Stimulated activated CD8-positive, alpha-beta memory T cell treated with anti-CD3 and anti-CD28 coated beads, Interleukin-15, amount 100 ng/mL, for 24 hours (primary cell): ENCODE measurements at regions not wholly inside any gene's neighbourhood (a gene's known extent, or its start where the extent isn't known, plus 50 kb on each side); places are given as distances from the start of the nearest gene placed in this dataset.

ENCODE experiments used
- DNase-seq: peaks from one replicate; pipeline ENCODE4 v3.0.0-alpha.2; 2020; ENCODE audit warnings: low read depth

DNA sequence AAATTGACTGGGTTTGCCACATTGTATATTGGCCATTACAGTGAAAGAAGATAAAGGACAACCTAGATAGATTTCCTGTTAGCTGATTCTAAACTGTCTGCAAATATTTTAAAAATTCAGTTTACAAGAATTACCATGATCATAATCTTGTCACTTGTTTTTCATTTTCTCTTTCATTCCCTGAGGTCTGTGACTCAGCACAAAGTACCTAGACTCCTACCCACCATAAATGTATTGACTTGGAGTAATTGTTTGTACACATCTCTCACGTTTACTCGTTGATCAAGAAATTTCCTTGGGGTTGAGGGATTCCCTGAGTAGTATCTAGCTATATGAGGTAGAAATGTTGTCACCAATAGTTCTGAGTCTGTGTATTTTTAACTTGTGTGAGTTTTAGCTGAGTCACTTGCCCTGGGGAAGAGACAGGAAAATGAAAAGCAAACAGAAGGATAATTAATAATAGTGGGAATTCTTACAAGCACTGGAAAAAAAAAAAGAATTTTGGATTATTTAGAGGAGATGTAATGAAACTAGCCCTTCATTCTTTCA lies 299.2 kb upstream of the DACH1 start:
- no peak for DNase-seq

DNA sequence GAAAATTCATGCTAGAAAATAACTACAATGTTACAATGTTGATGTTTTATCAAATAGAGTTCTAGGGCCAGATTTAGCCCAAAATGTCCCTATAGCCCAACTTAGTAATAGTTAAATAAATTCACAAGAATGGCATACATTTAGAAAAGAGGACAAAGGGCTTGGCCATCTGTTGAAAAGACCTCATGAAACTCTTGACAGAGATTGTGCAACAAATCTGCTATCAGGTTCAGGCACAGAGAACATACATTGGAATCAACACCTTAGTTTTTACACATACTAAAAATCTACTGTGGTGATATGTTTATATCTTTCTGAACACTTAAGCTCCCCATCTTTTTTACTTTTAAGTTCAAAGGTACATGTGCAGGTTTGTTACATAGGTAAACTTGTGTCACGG lies 298.3 kb upstream of the DACH1 start:
- DNase-seq, result no peak

DNA sequence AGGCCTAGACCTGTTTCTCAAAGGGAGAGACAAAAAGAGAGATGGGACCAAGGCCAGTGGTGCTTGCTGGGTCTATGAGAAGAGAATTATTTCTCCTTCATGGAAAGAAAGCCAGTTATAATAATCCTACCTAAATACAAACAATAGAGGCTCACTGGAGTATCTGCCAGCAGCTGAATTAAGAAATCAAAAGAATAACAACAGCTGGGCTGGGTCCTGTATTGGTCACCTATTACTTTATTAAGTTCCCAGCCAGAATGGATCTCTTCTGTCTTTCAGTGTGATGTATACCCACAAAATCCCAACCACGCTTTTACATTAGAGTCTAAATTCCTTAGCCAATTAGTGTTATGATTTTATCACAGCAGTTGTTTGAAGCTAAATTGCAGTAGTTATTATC lies 297.8 kb upstream of the DACH1 start:
- no peak for DNase-seq

GRCh38 chr13:72163678-72164077 lies 296.7 kb upstream of the DACH1 start:
- no peak for DNase-seq

DNA sequence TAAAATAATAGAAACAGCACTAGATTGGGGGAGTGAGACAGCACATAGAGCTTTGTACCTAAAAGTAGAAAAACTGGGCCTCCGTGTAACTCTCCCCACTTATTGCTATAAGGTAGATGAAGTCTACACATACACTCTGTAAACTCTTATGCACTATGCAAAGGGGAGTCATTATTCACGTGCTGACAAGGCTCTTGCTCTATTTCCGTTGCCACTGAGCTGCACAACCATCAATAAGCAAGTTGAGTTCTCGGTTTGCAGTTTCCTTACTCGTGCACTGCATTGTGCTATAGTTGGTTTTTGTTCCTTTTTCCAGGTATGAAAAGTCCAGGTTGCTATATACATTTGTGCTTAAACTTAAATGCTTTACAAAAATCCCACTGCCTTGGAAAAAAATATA lies 294.0 kb upstream of the DACH1 start:
- DNase-seq, result no peak

DNA sequence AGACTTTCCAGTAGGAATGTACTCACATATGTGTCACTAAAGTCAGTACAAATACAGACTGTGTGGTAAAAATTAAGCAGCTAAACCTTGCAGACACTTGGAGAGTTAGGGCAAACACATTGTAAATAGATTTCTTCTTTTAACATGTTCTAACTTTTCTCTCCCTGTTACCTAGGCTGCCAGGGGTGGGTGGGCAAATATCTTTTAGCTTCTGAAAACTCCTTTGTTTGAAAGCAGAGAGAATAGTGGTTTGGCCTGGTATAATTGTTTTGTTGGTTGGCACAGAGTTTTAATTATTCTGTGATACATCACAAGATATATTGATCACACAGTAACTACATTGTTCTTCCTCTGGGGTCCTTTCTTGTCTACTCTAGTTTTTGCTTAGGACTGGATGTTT lies 289.8 kb upstream of the DACH1 start:
- DNase-seq, result no peak

- DNase-seq, result no peak
These were observed 286.3 kb upstream of the DACH1 start for GRCh38 chr13:72153272-72153671.

- no peak for DNase-seq
These were observed 284.2 kb upstream of the DACH1 start for GRCh38 chr13:72151241-72151640.

- DNase-seq, result no peak
These were observed 283.5 kb upstream of the DACH1 start for GRCh38 chr13:72150502-72150901.

- DNase-seq, result no peak
These were observed 282.7 kb upstream of the DACH1 start for GRCh38 chr13:72149701-72150100.

- DNase-seq, result no peak
These were observed 279.8 kb upstream of the DACH1 start for GRCh38 chr13:72146816-72147215.

GRCh38 chr13:72145383-72145782 lies 278.4 kb upstream of the DACH1 start:
- DNase-seq, result no peak

GRCh38 chr13:72144636-72145035 lies 277.6 kb upstream of the DACH1 start:
- DNase-seq, result no peak

DNA sequence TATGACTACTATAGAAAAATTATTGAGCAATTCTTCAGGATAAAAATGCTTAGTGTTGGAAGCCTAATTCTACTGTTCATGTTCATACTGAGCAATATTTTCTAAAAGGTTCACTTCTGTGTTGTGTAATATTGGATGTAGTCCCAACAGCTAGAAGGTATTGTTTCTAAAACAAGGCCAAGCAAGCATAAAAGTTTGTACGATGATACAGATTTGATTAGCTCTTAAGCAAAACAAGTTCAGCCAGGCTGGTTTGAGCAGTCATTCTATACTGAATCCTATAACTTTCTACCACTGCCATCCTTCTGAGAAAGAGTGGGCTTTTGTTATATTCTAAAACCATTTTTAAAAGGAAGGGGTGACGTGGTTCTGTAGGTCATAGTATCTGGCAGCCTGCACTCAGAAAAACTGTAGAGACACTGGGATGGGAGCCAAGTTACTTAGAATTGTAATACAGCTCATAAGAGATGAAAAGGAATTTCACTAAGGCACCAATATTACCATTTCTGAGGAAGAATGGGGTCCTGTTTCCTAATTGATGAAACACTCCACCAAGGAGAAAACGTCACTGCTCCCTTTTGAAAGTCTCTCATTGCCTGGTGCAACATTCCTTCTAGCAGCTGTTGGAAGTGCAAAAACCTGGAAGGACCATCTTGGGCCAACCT lies 275.0 kb upstream of the DACH1 start:
- no peak for DNase-seq

DNA sequence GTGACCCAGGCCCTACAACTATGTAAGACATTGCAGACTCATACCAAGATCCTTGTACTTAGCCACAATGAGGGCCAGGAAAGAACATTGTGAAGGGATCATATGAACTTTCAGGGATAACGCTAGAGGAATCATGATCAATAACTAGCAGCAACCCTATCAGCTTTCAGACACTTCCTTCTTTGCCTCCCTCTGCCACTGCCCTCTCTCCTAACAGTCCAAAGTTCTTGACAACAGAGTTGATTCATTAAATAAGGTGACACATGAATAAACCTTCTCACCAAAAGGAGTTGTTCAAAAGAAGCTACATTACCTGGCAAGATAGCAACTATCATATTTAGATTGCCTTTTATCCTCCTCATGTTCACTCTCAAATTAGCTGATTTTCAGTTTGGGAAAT lies 272.2 kb upstream of the DACH1 start:
- no peak for DNase-seq

GRCh38 chr13:72132075-72132474 lies 265.1 kb upstream of the DACH1 start:
- DNase-seq, result no peak

DNA sequence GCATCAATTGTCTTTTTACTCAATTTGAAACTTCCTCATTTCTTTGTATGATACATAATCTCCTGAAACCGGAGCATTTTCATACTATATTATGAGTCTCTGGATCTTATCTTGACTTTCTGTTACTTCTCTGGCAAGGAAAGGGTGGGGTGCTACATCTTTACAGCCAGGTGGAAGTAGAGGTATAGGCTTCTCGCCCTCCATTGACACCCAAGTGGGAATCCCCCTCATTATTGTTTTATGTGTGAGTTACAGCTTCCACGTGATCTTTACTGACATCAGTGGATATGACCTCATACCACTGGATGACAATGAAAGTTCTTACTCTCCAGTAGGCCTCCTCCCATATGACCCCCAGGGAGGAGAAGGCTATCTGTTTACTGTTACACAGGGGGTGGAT lies 262.1 kb upstream of the DACH1 start:
- no peak for DNase-seq

DNA sequence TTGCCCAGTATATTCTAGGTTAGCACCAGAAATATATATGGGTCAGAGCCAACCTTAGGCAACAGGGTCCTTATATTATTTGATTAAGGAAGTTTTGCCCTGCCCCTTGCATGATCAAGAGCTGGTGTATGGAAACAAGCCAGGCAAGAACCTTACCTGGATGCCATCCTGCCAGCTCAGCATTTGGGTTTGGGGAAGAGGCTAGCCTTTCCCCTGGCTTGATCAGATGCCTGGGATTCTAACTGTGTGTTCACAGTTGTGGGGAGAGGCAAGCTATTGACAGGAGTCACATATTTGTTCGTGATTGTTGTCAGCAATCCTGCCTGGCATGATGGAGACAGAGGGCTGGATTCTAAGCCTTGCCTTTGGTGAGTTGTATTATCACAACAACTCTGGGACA lies 260.0 kb upstream of the DACH1 start:
- DNase-seq, result no peak

GRCh38 chr13:72126424-72126823 lies 259.4 kb upstream of the DACH1 start:
- no peak for DNase-seq

DNA sequence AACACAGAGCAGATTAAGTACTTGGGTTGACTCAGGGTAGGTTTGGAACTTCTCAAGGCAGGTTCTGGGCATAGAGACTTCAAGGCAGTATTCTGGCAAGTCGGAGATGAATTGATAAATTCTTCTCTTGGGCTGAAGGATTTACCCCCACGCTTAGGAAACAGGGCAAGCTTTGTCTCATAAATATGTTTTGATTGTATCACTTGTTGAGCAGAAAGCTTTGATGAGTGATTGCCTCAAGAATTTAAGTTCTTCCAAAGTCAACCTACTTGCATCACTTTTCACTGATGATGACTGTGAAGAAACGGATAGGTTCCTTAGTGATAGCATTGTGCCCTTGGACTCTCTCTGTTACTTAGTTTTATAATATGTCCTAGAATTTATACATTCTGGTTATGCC lies 258.6 kb upstream of the DACH1 start:
- no peak for DNase-seq

- no peak for DNase-seq
These were observed 255.8 kb upstream of the DACH1 start for GRCh38 chr13:72122661-72123255.

DNA sequence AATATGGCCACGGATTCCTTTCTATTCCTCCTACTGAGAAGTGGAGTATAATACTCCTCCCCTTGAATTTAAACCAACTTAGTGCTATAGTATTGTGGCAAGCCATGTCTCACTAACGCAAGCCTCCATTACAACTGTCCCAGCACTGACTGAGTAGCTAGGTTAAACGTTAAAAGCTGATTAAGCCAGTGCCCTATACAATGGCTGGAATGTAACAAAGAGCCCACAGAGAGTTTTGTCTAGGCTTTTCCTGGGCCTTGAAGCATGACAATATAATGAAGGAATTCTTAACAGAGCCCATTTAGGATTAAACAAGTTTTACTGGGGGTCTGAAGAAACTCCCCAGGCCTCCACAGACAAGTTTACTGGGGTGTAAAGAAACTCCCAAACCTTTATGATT lies 254.5 kb upstream of the DACH1 start:
- no peak for DNase-seq

DNA sequence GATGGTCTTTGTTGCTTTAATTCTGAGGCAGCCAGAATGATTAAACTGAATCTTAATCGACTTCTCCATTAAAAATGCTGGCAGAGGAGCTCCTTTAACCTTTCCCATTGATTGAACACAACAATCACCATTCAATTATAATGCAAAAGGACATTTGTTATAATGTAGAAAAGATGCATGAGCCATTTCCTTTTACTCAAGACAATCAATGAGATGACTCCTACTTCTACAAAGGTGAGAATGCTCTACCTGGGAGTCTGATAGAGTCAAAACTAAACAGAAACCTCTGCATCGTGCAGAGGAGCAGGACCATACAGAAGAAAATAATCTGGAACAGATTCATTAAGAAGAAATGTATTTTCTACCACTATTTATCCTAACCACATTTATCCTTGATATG lies 253.6 kb upstream of the DACH1 start:
- no peak for DNase-seq

GRCh38 chr13:72113931-72114330 lies 246.9 kb upstream of the DACH1 start:
- no peak for DNase-seq
